ENCODE measurements at regions not wholly inside any gene's neighbourhood (a gene's known extent, or its start where the extent isn't known, plus 50 kb on each side); places are given as distances from the start of the nearest gene placed in this dataset.

DNA sequence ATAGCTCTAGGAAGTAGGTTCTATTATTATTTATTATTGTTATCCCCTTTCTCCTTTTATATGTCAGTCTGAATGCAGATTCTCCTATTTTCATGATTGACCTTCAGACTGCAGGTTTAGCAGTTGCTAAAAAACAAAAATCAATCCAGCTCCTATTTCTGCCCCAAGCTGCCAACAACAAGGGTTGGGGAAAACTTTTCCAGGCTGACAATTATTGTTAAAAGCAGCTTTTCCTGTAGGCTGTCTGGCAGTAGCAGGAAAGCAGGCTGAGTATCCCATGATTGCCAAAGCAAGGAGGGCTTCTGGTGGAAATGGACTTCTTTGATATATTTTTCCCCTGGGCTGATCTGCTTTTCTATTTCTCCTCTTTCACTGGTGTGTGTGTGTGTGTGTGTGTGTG, 78.0 kb upstream of the CTLA4 start:
- Histone ChIP-seq H3K27ac (ENCODE audit: low read depth in 1 of 2, low read length in 1 of 2) (no peak overlapping the region), H3K36me3 (ENCODE audit: control insufficient read depth in 2 of 2, insufficient read depth in 2 of 2, low read length in 1 of 2) (no peaks in the 10 kb centered on the region), H3K4me3 (ENCODE audit: low read length in 2 of 2) (no peak overlapping the region), H3K4me1 (ENCODE audit: control insufficient read depth in 2 of 2, insufficient read depth in 2 of 2, low read length in 2 of 2) (peaks cover 0 to 4% of the 10 kb centered on the region in 2 donors), H3K9me3 (ENCODE audit: control insufficient read depth in 2 of 2, insufficient read depth in 1 of 2, low read length in 1 of 2) (no peaks in the 10 kb centered on the region), H3K27me3 (ENCODE audit: control insufficient read depth in 2 of 2, insufficient read depth in 1 of 2, low read length in 1 of 2) (no peaks in the 10 kb centered on the region)
- DNase-seq (ENCODE audit: low read depth in 6 of 9, low spot score in 9 of 9), result no peak

DNA sequence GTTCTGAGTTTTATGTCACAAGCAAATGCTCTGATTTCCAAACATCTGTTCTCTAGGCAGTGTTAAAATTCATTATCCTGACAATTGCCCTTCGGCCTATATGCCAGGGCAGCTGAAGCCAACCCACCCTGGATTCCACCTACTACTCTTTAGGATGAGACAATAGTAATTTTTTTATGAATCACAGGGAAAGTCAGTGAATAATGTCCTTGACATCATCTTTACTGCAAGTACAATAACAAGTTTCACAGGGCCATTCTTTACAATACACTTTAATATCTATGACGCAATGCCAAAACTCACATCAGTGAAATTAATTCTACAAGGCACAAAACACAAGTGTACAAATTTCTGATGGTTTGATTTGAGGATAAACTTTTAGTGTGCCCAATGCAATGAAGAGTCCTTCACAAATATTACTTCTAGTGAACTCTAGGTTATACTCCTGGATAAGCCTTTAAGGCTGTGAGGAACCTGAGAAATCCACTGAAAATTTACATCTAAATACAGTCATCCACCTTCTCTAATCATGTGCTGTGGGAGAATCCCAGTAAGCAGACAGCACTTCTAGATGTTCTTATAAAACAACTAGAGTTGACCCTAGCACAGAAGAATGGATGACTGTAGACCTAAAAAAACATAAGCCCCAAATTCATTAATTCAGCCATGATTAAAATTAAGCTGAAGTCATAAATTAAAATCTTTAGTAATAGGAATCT, 77.3 kb upstream of the CTLA4 start:
- Histone ChIP-seq H3K4me3 (ENCODE audit: low read length in 2 of 2) (no peak overlapping the region), H3K27me3 (ENCODE audit: control insufficient read depth in 2 of 2, insufficient read depth in 1 of 2, low read length in 1 of 2) (no peaks in the 10 kb centered on the region), H3K27ac (ENCODE audit: low read depth in 1 of 2, low read length in 1 of 2) (no peak overlapping the region), H3K36me3 (ENCODE audit: control insufficient read depth in 2 of 2, insufficient read depth in 2 of 2, low read length in 1 of 2) (no peaks in the 10 kb centered on the region), H3K4me1 (ENCODE audit: control insufficient read depth in 2 of 2, insufficient read depth in 2 of 2, low read length in 2 of 2) (peaks cover 0 to 4% of the 10 kb centered on the region in 2 donors), H3K9me3 (ENCODE audit: control insufficient read depth in 2 of 2, insufficient read depth in 1 of 2, low read length in 1 of 2) (no peaks in the 10 kb centered on the region)
- DNase-seq (ENCODE audit: low read depth in 6 of 9, low spot score in 9 of 9), result no peak
- 99% methylated on average over 2 of the region's 2 CpGs for WGBS

DNA sequence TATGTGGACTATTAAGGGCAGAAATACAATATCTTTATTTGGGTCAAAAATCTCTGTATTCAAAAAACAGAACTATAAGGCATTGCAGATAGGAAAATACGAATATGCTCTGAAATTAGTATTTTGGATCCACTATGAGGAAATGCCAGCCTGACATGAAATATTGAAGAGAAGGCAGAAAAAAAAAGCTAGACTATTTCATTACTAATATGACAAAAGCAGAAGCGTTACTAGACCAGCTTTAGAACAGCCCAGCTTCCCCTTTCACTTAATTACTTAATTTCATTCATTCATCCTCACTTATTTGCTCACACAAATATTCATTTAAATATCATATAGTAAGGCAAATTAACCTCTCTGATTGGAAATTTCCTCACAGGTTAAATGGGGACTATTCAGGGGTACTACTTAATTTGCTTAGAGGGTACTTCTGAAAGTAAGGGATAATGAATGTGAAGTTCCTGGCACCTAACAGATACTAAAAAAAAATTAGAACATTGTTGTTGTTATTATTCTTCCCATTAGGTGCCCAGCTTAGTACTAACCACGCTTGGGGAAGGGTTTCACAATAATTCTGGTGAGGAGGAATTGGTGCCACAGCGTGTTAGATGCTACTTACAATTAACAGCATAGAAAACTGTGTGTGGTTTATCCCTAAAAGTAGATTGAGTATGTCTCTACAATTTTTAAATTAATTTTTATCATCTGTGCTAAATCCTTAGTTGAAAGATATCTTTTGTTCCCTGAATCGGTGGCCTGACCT, 71.1 kb upstream of the CTLA4 start:
- DNase-seq (ENCODE audit: low read depth in 6 of 9, low spot score in 9 of 9), result no peak
- Histone ChIP-seq H3K27ac (ENCODE audit: low read depth in 1 of 2, low read length in 1 of 2) (no peak overlapping the region), H3K4me1 (ENCODE audit: control insufficient read depth in 2 of 2, insufficient read depth in 2 of 2, low read length in 2 of 2) (peaks cover 0 to 6% of the 10 kb centered on the region in 2 donors), H3K27me3 (ENCODE audit: control insufficient read depth in 2 of 2, insufficient read depth in 1 of 2, low read length in 1 of 2) (no peaks in the 10 kb centered on the region), H3K4me3 (ENCODE audit: low read length in 2 of 2) (no peak overlapping the region), H3K9me3 (ENCODE audit: control insufficient read depth in 2 of 2, insufficient read depth in 1 of 2, low read length in 1 of 2) (peaks cover 0 to 3% of the 10 kb centered on the region in 2 donors), H3K36me3 (ENCODE audit: control insufficient read depth in 2 of 2, insufficient read depth in 2 of 2, low read length in 1 of 2) (no peaks in the 10 kb centered on the region)
- 96% methylated on average over 5 of the region's 5 CpGs for WGBS

DNA sequence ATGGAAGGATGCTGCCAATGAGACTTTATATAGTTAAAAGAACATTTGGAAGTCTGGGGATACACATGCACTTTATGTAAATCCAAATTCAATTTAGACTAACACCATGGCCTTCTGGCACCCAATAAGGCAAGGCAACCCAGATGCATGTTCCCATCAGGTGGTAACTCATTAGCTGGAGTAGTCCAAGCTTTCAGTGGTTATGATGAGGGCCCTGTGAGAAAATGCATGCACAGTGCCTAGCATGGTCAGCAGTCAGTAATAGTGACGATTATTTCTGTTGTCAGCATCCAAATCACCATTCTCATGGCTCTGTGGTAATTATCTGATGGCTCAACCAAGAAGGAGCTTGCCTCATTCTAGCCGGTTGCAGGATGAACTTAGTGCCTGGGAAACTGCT, 70.3 kb upstream of the CTLA4 start:
- Histone ChIP-seq H3K4me3 (ENCODE audit: low read length in 2 of 2) (no peak overlapping the region), H3K4me1 (ENCODE audit: control insufficient read depth in 2 of 2, insufficient read depth in 2 of 2, low read length in 2 of 2) (peaks cover 0 to 8% of the 10 kb centered on the region in 2 donors), H3K27ac (ENCODE audit: low read depth in 1 of 2, low read length in 1 of 2) (no peak overlapping the region), H3K9me3 (ENCODE audit: control insufficient read depth in 2 of 2, insufficient read depth in 1 of 2, low read length in 1 of 2) (peaks cover 0 to 3% of the 10 kb centered on the region in 2 donors), H3K27me3 (ENCODE audit: control insufficient read depth in 2 of 2, insufficient read depth in 1 of 2, low read length in 1 of 2) (no peaks in the 10 kb centered on the region), H3K36me3 (ENCODE audit: control insufficient read depth in 2 of 2, insufficient read depth in 2 of 2, low read length in 1 of 2) (no peaks in the 10 kb centered on the region)
- WGBS, result over 99% methylated on average over 2 of the region's 2 CpGs
- no peak for DNase-seq (ENCODE audit: low read depth in 6 of 9, low spot score in 9 of 9)

DNA sequence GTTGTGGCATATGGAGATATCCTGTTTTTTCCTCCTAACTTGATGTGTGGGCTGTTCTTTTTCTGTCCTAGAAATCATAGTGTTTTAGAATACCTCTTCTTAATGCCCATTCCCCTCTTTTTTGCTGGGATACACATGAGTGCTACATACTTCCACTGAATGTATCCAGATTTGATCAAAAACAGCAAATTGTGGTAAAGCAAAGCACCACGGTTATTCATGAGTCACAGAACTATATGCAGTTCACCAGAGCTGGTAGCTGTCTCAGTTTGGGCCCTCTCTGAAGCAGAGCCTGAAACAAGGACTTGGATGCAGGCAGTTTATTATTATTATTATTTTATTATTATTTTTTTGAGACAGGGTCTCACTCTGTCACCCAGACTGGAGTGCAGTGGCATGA, 69.9 kb upstream of the CTLA4 start:
- Histone ChIP-seq H3K27me3 (ENCODE audit: control insufficient read depth in 2 of 2, insufficient read depth in 1 of 2, low read length in 1 of 2) (no peaks in the 10 kb centered on the region), H3K9me3 (ENCODE audit: control insufficient read depth in 2 of 2, insufficient read depth in 1 of 2, low read length in 1 of 2) (peaks cover 0 to 3% of the 10 kb centered on the region in 2 donors), H3K4me3 (ENCODE audit: low read length in 2 of 2) (no peak overlapping the region), H3K36me3 (ENCODE audit: control insufficient read depth in 2 of 2, insufficient read depth in 2 of 2, low read length in 1 of 2) (no peaks in the 10 kb centered on the region), H3K4me1 (ENCODE audit: control insufficient read depth in 2 of 2, insufficient read depth in 2 of 2, low read length in 2 of 2) (peaks cover 2 to 11% of the 10 kb centered on the region in 2 donors), H3K27ac (ENCODE audit: low read depth in 1 of 2, low read length in 1 of 2) (no peak overlapping the region)
- WGBS, result 89% methylated on average over 1 of the region's 1 CpG
- DNase-seq (ENCODE audit: low read depth in 6 of 9, low spot score in 9 of 9), result no peak

DNA sequence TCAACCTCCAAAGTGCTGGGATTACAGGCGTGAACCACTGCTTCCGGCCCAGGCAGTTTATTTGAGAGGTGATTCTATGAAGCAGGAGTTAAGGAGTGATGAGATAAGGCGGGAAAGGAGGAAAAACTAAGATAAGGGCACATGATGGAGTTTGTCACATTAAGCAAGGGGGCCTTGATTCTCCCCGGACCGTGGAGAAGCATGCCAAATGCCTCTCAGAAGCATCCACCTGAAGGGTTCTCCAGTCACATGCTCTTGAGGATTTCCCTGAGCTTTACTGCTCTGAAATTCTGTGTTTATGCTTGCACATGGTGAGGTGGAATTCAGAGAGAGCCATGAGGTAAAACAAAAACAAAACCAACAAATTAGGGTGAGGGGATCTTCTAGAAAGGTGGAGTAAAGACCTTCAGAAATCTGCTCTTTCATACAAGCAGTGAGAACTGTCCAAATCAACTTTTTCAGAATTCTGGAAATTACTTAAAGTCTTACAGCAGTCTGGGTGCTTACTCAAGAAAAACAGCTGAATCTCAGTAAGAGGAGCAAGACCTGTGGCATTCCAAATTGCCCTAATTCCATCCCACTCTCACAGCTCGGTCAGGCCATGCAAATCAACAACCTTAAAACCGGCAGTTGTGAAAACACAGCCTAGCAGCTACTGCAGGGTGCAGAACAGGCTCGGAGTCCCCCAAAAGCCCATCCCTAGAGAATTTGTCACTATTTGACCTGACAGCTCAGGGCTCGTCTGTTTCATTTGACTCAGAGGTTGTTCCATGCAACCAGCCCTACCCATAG, 69.1 kb upstream of the CTLA4 start:
- Histone ChIP-seq H3K36me3 (ENCODE audit: control insufficient read depth in 2 of 2, insufficient read depth in 2 of 2, low read length in 1 of 2) (no peaks in the 10 kb centered on the region), H3K27ac (ENCODE audit: low read depth in 1 of 2, low read length in 1 of 2) (no peak overlapping the region), H3K4me3 (ENCODE audit: low read length in 2 of 2) (no peak overlapping the region), H3K9me3 (ENCODE audit: control insufficient read depth in 2 of 2, insufficient read depth in 1 of 2, low read length in 1 of 2) (peaks cover 0 to 3% of the 10 kb centered on the region in 2 donors), H3K4me1 (ENCODE audit: control insufficient read depth in 2 of 2, insufficient read depth in 2 of 2, low read length in 2 of 2) (peaks cover 8 to 16% of the 10 kb centered on the region in 2 donors), H3K27me3 (ENCODE audit: control insufficient read depth in 2 of 2, insufficient read depth in 1 of 2, low read length in 1 of 2) (no peaks in the 10 kb centered on the region)
- no peak for DNase-seq (ENCODE audit: low read depth in 6 of 9, low spot score in 9 of 9)
- 96% methylated on average over 9 of the region's 9 CpGs for WGBS

DNA sequence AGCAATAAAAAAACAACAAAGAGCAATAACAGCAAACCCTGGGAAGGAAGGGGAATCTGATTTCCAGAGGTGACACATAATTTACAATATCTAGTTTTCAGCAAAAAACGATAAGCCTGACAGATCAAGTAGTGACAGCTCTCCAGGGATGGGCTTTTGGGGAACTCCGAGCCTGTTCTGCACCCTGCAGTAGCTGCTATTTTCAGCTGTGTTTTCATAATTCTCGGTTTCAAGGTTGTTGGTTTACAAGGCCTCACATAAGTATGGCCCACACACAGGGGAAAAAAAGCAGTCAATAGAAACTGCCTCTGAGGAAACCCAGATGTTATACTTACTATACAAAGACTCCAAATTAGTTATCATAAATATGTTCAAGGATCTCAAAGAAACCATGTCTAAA, 67.7 kb upstream of the CTLA4 start:
- DNase-seq (ENCODE audit: low read depth in 6 of 9, low spot score in 9 of 9), result no peak
- H3K4me1 ChIP-seq (ENCODE audit: control insufficient read depth in 2 of 2, insufficient read depth in 2 of 2, low read length in 2 of 2), result peaks cover 11 to 25% of the 10 kb centered on the region in 2 donors
- H3K27ac ChIP-seq (ENCODE audit: low read depth in 1 of 2, low read length in 1 of 2), result no peak overlapping the region
- no peak overlapping the region for H3K4me3 ChIP-seq (ENCODE audit: low read length in 2 of 2)
- WGBS, result 90% methylated on average over 3 of the region's 3 CpGs
- peaks cover 0 to 3% of the 10 kb centered on the region in 2 donors for H3K9me3 ChIP-seq (ENCODE audit: control insufficient read depth in 2 of 2, insufficient read depth in 1 of 2, low read length in 1 of 2)
- H3K36me3 ChIP-seq (ENCODE audit: control insufficient read depth in 2 of 2, insufficient read depth in 2 of 2, low read length in 1 of 2), result no peaks in the 10 kb centered on the region
- no peaks in the 10 kb centered on the region for H3K27me3 ChIP-seq (ENCODE audit: control insufficient read depth in 2 of 2, insufficient read depth in 1 of 2, low read length in 1 of 2)

DNA sequence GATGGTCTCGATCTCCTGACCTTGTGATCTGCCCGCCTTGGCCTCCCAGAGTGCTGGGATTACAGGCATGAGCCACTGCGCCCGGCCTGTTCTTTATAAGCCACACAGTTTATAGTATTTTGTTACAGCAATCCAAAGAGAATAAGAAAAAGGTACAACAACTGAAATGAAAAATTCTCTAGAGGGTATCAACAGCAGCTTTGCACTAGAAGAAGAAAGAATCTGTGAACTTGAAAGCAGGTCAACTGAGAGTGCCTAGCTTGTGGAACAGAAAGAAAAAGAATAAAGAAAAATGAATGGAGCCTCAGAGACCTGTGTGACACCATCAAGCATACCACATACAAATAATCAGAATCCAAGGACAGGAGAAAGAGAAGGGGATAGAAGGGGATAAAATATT, 66.8 kb upstream of the CTLA4 start:
- no peak overlapping the region for H3K4me3 ChIP-seq (ENCODE audit: low read length in 2 of 2)
- 98% methylated on average over 4 of the region's 4 CpGs for WGBS
- no peak for DNase-seq (ENCODE audit: low read depth in 6 of 9, low spot score in 9 of 9)
- H3K36me3 ChIP-seq (ENCODE audit: control insufficient read depth in 2 of 2, insufficient read depth in 2 of 2, low read length in 1 of 2), result no peaks in the 10 kb centered on the region
- peaks cover 0 to 5% of the 10 kb centered on the region in 2 donors for H3K9me3 ChIP-seq (ENCODE audit: control insufficient read depth in 2 of 2, insufficient read depth in 1 of 2, low read length in 1 of 2)
- H3K4me1 ChIP-seq (ENCODE audit: control insufficient read depth in 2 of 2, insufficient read depth in 2 of 2, low read length in 2 of 2), result peaks cover 11 to 25% of the 10 kb centered on the region in 2 donors
- H3K27ac ChIP-seq (ENCODE audit: low read depth in 1 of 2, low read length in 1 of 2), result no peak overlapping the region
- H3K27me3 ChIP-seq (ENCODE audit: control insufficient read depth in 2 of 2, insufficient read depth in 1 of 2, low read length in 1 of 2), result no peaks in the 10 kb centered on the region

Data from thymus (tissue), 11 donors.